ENCODE measurements at regions not wholly inside any gene's neighbourhood (a gene's known extent, or its start where the extent isn't known, plus 50 kb on each side); places are given as distances from the start of the nearest gene placed in this dataset.
"Not testable (repeated sequence)": the region's sequence is repeated elsewhere in the genome, so short reads cannot be mapped to it uniquely, and the experiment has no call there.

GRCh38 chr2:75823515-75823914 is 112.8 kb upstream of the GCFC2 start:
- not testable (repeated sequence) for H3K27me3 ChIP-seq (ENCODE audit: control insufficient read depth in 3 of 3, insufficient read depth in 3 of 3, low read depth in 1 of 3, low read length in 3 of 3); H4K91ac ChIP-seq (ENCODE audit: low read depth, low read length, poor library complexity); H2BK5ac ChIP-seq (ENCODE audit: low read length); H4K8ac ChIP-seq (ENCODE audit: low read depth, low read length); H3K4me1 ChIP-seq (ENCODE audit: control insufficient read depth in 2 of 2, insufficient read depth in 1 of 2, low read depth in 1 of 2, low read length in 2 of 2); DNase-seq (ENCODE audit: low spot score); H2BK15ac ChIP-seq (ENCODE audit: low read length); H3K14ac ChIP-seq (ENCODE audit: low read length); H3K9ac ChIP-seq (ENCODE audit: low read depth, low read length, poor library complexity); H2BK120ac ChIP-seq (ENCODE audit: low read depth, low read length); H3K79me1 ChIP-seq (ENCODE audit: low read depth, low read length); H3K4ac ChIP-seq (ENCODE audit: low read length); H3K36me3 ChIP-seq (replicated peaks in 1 of 2; ENCODE audit: control insufficient read depth in 2 of 2, insufficient read depth in 2 of 2, low read length in 2 of 2); H2AFZ ChIP-seq (ENCODE audit: low read length); H3K27ac ChIP-seq (replicated peaks; ENCODE audit: low read length); H3K4me2 ChIP-seq (ENCODE audit: insufficient read depth, low read length, poor library complexity, severe bottlenecking); H2BK12ac ChIP-seq (ENCODE audit: low read length); H2AK5ac ChIP-seq (ENCODE audit: low read depth, low read length); H3K23ac ChIP-seq (ENCODE audit: low read depth, low read length, poor library complexity); H3K9me3 ChIP-seq (replicated peaks in 1 of 2; ENCODE audit: control insufficient read depth in 2 of 2, insufficient read depth in 1 of 2, low read depth in 1 of 2, low read length in 2 of 2); H3K18ac ChIP-seq (ENCODE audit: low read length); H3K4me3 ChIP-seq (ENCODE audit: low read length in 2 of 2)
- whole genome bisulfite sequencing, 2 donors (ENCODE audit: extremely low coverage in 2 of 2, insufficient read length in 2 of 2, insufficient replicate concordance in 1 of 2): no CpG with 5 or more reads among the region's 1 CpG

GRCh38 chr2:75822336-75822735 is 111.6 kb upstream of the GCFC2 start:
- H2BK120ac ChIP-seq (ENCODE audit: low read depth, low read length): no peak overlapping the region
- no peak overlapping the region for H2AK5ac ChIP-seq (ENCODE audit: low read depth, low read length)
- no peak overlapping the region for H3K9ac ChIP-seq (ENCODE audit: low read depth, low read length, poor library complexity)
- no peak overlapping the region for H3K4me3 ChIP-seq (ENCODE audit: low read length in 2 of 2)
- no peak overlapping the region for H3K4ac ChIP-seq (ENCODE audit: low read length)
- no peak overlapping the region for H3K23ac ChIP-seq (ENCODE audit: low read depth, low read length, poor library complexity)
- no peaks in the 10 kb centered on the region for H3K9me3 ChIP-seq (replicated peaks in 1 of 2; ENCODE audit: control insufficient read depth in 2 of 2, insufficient read depth in 1 of 2, low read depth in 1 of 2, low read length in 2 of 2)
- H2BK5ac ChIP-seq (ENCODE audit: low read length): no peak overlapping the region
- no peaks in the 10 kb centered on the region for H3K36me3 ChIP-seq (replicated peaks in 1 of 2; ENCODE audit: control insufficient read depth in 2 of 2, insufficient read depth in 2 of 2, low read length in 2 of 2)
- no CpG with 5 or more reads among the region's 2 CpGs for WGBS, 2 donors (ENCODE audit: extremely low coverage in 2 of 2, insufficient read length in 2 of 2, insufficient replicate concordance in 1 of 2)
- H3K4me2 ChIP-seq (ENCODE audit: insufficient read depth, low read length, poor library complexity, severe bottlenecking): no peak overlapping the region
- no peaks in the 10 kb centered on the region for H3K79me1 ChIP-seq (ENCODE audit: low read depth, low read length)
- no peak overlapping the region for H2BK12ac ChIP-seq (ENCODE audit: low read length)
- H4K91ac ChIP-seq (ENCODE audit: low read depth, low read length, poor library complexity): no peak overlapping the region
- no peak overlapping the region for H2BK15ac ChIP-seq (ENCODE audit: low read length)
- no peaks in the 10 kb centered on the region for H3K27me3 ChIP-seq (ENCODE audit: control insufficient read depth in 3 of 3, insufficient read depth in 3 of 3, low read depth in 1 of 3, low read length in 3 of 3)
- no peak overlapping the region for H3K18ac ChIP-seq (ENCODE audit: low read length)
- H4K8ac ChIP-seq (ENCODE audit: low read depth, low read length): no peak overlapping the region
- no peak for DNase-seq (ENCODE audit: low spot score)
- H3K27ac ChIP-seq (replicated peaks; ENCODE audit: low read length): no peak overlapping the region
- no peaks in the 10 kb centered on the region for H3K4me1 ChIP-seq (ENCODE audit: control insufficient read depth in 2 of 2, insufficient read depth in 1 of 2, low read depth in 1 of 2, low read length in 2 of 2)
- no peak overlapping the region for H2AFZ ChIP-seq (ENCODE audit: low read length)
- no peak overlapping the region for H3K14ac ChIP-seq (ENCODE audit: low read length)

GRCh38 chr2:75820693-75821092 is 110.0 kb upstream of the GCFC2 start:
- Histone ChIP-seq H3K4me1 (ENCODE audit: control insufficient read depth in 2 of 2, insufficient read depth in 1 of 2, low read depth in 1 of 2, low read length in 2 of 2) (no peaks in the 10 kb centered on the region), H3K79me1 (ENCODE audit: low read depth, low read length) (no peaks in the 10 kb centered on the region), H3K9me3 (replicated peaks in 1 of 2; ENCODE audit: control insufficient read depth in 2 of 2, insufficient read depth in 1 of 2, low read depth in 1 of 2, low read length in 2 of 2) (no peaks in the 10 kb centered on the region), H3K4me2 (ENCODE audit: insufficient read depth, low read length, poor library complexity, severe bottlenecking) (no peak overlapping the region), H2BK120ac (ENCODE audit: low read depth, low read length) (no peak overlapping the region), H3K18ac (ENCODE audit: low read length) (no peak overlapping the region), H2BK15ac (ENCODE audit: low read length) (no peak overlapping the region), H2BK12ac (ENCODE audit: low read length) (no peak overlapping the region), H4K8ac (ENCODE audit: low read depth, low read length) (no peak overlapping the region), H2AFZ (ENCODE audit: low read length) (no peak overlapping the region), H3K36me3 (replicated peaks in 1 of 2; ENCODE audit: control insufficient read depth in 2 of 2, insufficient read depth in 2 of 2, low read length in 2 of 2) (no peaks in the 10 kb centered on the region), H3K23ac (ENCODE audit: low read depth, low read length, poor library complexity) (no peak overlapping the region), H2AK5ac (ENCODE audit: low read depth, low read length) (no peak overlapping the region), H3K14ac (ENCODE audit: low read length) (no peak overlapping the region), H3K27me3 (ENCODE audit: control insufficient read depth in 3 of 3, insufficient read depth in 3 of 3, low read depth in 1 of 3, low read length in 3 of 3) (no peaks in the 10 kb centered on the region), H3K4me3 (ENCODE audit: low read length in 2 of 2) (no peak overlapping the region), H3K27ac (replicated peaks; ENCODE audit: low read length) (no peak overlapping the region), H3K9ac (ENCODE audit: low read depth, low read length, poor library complexity) (no peak overlapping the region), H4K91ac (ENCODE audit: low read depth, low read length, poor library complexity) (no peak overlapping the region), H2BK5ac (ENCODE audit: low read length) (no peak overlapping the region), H3K4ac (ENCODE audit: low read length) (no peak overlapping the region)
- no CpG with 5 or more reads among the region's 3 CpGs for WGBS, 2 donors (ENCODE audit: extremely low coverage in 2 of 2, insufficient read length in 2 of 2, insufficient replicate concordance in 1 of 2)
- no peak for DNase-seq (ENCODE audit: low spot score)

- no peak overlapping the region for H3K9ac ChIP-seq (ENCODE audit: low read depth, low read length, poor library complexity)
These were observed 100.1 kb upstream of the GCFC2 start for GRCh38 chr2:75810611-75811330.

More at GRCh38 chr2:75810611-75811330, 100.1 kb upstream of the GCFC2 start:
- Histone ChIP-seq H2BK15ac (ENCODE audit: low read length) (no peak overlapping the region), H3K27me3 (ENCODE audit: control insufficient read depth in 3 of 3, insufficient read depth in 3 of 3, low read depth in 1 of 3, low read length in 3 of 3) (no peaks in the 10 kb centered on the region), H3K4me3 (ENCODE audit: low read length in 2 of 2) (no peak overlapping the region), H3K14ac (ENCODE audit: low read length) (no peak overlapping the region), H3K18ac (ENCODE audit: low read length) (no peak overlapping the region), H3K36me3 (replicated peaks in 1 of 2; ENCODE audit: control insufficient read depth in 2 of 2, insufficient read depth in 2 of 2, low read length in 2 of 2) (no peaks in the 10 kb centered on the region), H3K79me1 (ENCODE audit: low read depth, low read length) (no peaks in the 10 kb centered on the region), H3K27ac (replicated peaks; ENCODE audit: low read length) (no peak overlapping the region), H3K4me1 (ENCODE audit: control insufficient read depth in 2 of 2, insufficient read depth in 1 of 2, low read depth in 1 of 2, low read length in 2 of 2) (no peaks in the 10 kb centered on the region), H3K23ac (ENCODE audit: low read depth, low read length, poor library complexity) (no peak overlapping the region), H4K8ac (ENCODE audit: low read depth, low read length) (no peak overlapping the region), H3K4ac (ENCODE audit: low read length) (no peak overlapping the region), H4K91ac (ENCODE audit: low read depth, low read length, poor library complexity) (no peak overlapping the region), H3K4me2 (ENCODE audit: insufficient read depth, low read length, poor library complexity, severe bottlenecking) (no peak overlapping the region), H2AK5ac (ENCODE audit: low read depth, low read length) (no peak overlapping the region), H3K9me3 (replicated peaks in 1 of 2; ENCODE audit: control insufficient read depth in 2 of 2, insufficient read depth in 1 of 2, low read depth in 1 of 2, low read length in 2 of 2) (no peaks in the 10 kb centered on the region), H2BK12ac (ENCODE audit: low read length) (no peak overlapping the region), H2BK5ac (ENCODE audit: low read length) (no peak overlapping the region), H2BK120ac (ENCODE audit: low read depth, low read length) (no peak overlapping the region), H2AFZ (ENCODE audit: low read length) (no peak overlapping the region)
- DNase-seq (ENCODE audit: low spot score): no peak
- WGBS, 2 donors (ENCODE audit: extremely low coverage in 2 of 2, insufficient read length in 2 of 2, insufficient replicate concordance in 1 of 2): no CpG with 5 or more reads among the region's 6 CpGs

Measured in neuronal stem cell (in vitro differentiated cells).